BJ (cell line): ENCODE measurements at regions not wholly inside any gene's neighbourhood (a gene's known extent, or its start where the extent isn't known, plus 50 kb on each side); places are given as distances from the start of the nearest gene placed in this dataset.

Experiments used
- CTCF ChIA-PET: fragments of 350-600 bp; formaldehyde crosslinking; extraction: SDS; loops from one replicate; lab custom pipeline; 2021; ENCODE audit warnings: antibody characterized with exemption, inconsistent platforms; lab: Yijun Ruan, JAX
- POLR2A ChIA-PET: fragments of 300-600 bp; sonication (Branson Sonifier 250); formaldehyde crosslinking; extraction: SDS; loops from one replicate; lab custom pipeline; 2021; ENCODE audit warnings: antibody characterized with exemption; lab: Charles Lee
- DNase-seq: peaks from one replicate; pipeline ENCODE4 v3.0.0-alpha.2; 2011; ENCODE audit warnings: low read depth
- H3K27me3 ChIP-seq: 2 replicates; pipeline ENCODE4 v1.6.0; 2011; ENCODE audit warnings: low read length; ENCODE audit not compliant: control insufficient read depth, insufficient read depth
- H3K36me3 ChIP-seq: 2 replicates; pipeline ENCODE4 v1.5.1; 2011; ENCODE audit warnings: low read length; ENCODE audit not compliant: control insufficient read depth, insufficient read depth
- H3K4me3 ChIP-seq: 2 replicates; pipeline ENCODE4 v1.5.1; 2011; ENCODE audit warnings: low read depth, mild to moderate bottlenecking, control low read depth, low read length
- CTCF ChIP-seq: IDR thresholded peaks from 2 replicates; pipeline ENCODE4 v1.5.1; 2011; ENCODE audit warnings: low read depth, mild to moderate bottlenecking, control low read depth, inconsistent platforms, low read length, moderate library complexity; ENCODE audit not compliant: insufficient read depth

GRCh38 chr12:112664569-112664968, 127.0 kb upstream of the RPH3A start:
- DNase-seq: no peak
- ChIA-PET POLR2A (no interaction called here), CTCF (no interaction called here)
- H3K27me3 ChIP-seq: no peaks in the 10 kb centered on the region
- H3K4me3 ChIP-seq: no peak overlapping the region
- no peaks in the 10 kb centered on the region for H3K36me3 ChIP-seq
- TF ChIP-seq CTCF: no peak

GRCh38 chr12:112665958-112666357, 125.6 kb upstream of the RPH3A start:
- H3K36me3 ChIP-seq: no peaks in the 10 kb centered on the region
- POLR2A ChIA-PET: no interaction called here
- CTCF ChIA-PET: no interaction called here
- no peak overlapping the region for H3K4me3 ChIP-seq
- H3K27me3 ChIP-seq: no peaks in the 10 kb centered on the region
- no peak for TF ChIP-seq CTCF
- no peak for DNase-seq

- Histone ChIP-seq H3K27me3 (no peaks in the 10 kb centered on the region), H3K36me3 (no peaks in the 10 kb centered on the region), H3K4me3 (no peak overlapping the region)
- POLR2A ChIA-PET: no interaction called here
- no peak for TF ChIP-seq CTCF
- CTCF ChIA-PET: no interaction called here
- DNase-seq: no peak
These were observed 120.0 kb upstream of the RPH3A start for GRCh38 chr12:112671564-112671963.

GRCh38 chr12:112674539-112674938, 117.0 kb upstream of the RPH3A start:
- no peak for TF ChIP-seq CTCF
- POLR2A ChIA-PET: no interaction called here

GRCh38 chr12:112676507-112676906, 115.0 kb upstream of the RPH3A start:
- ChIA-PET POLR2A (no interaction called here), CTCF (no interaction called here)
- no peak for DNase-seq
- H3K36me3 ChIP-seq: no peaks in the 10 kb centered on the region
- H3K4me3 ChIP-seq: no peak overlapping the region
- TF ChIP-seq CTCF: no peak
- no peaks in the 10 kb centered on the region for H3K27me3 ChIP-seq

More at GRCh38 chr12:112674539-112674938, 117.0 kb upstream of the RPH3A start:
- Histone ChIP-seq H3K4me3 (no peak overlapping the region), H3K27me3 (no peaks in the 10 kb centered on the region), H3K36me3 (no peaks in the 10 kb centered on the region)
- CTCF ChIA-PET: no interaction called here
- DNase-seq: no peak
